Fibroblast of mammary gland (primary cell): ENCODE measurements at regions not wholly inside any gene's neighbourhood (a gene's known extent, or its start where the extent isn't known, plus 50 kb on each side); places are given as distances from the start of the nearest gene placed in this dataset.

Experiments used
- DNase-seq: peaks from one replicate; pipeline ENCODE4 v3.0.0-alpha.2; 2010; ENCODE audit warnings: low read depth
- H3K4me3 ChIP-seq: 2 replicates; pipeline ENCODE4 v1.5.1; 2011; ENCODE audit warnings: low read depth, mild to moderate bottlenecking, low read length, moderate library complexity; ENCODE audit not compliant: control insufficient read depth
- CTCF ChIP-seq: conservative IDR thresholded peaks from 2 replicates; pipeline ENCODE4 v1.5.1; 2011; ENCODE audit warnings: low read depth, low read length, inconsistent platforms; ENCODE audit not compliant: control insufficient read depth, insufficient read depth

- TF ChIP-seq CTCF = no peak
- DNase-seq = no peak
These were observed 275.9 kb downstream of the CDH20 start for GRCh38 chr18:61609131-61609530.

GRCh38 chr18:61608316-61608715, 275.1 kb downstream of the CDH20 start:
- H3K4me3 ChIP-seq = no peak overlapping the region
- no peak for DNase-seq
- TF ChIP-seq CTCF = no peak

More at GRCh38 chr18:61609131-61609530, 275.9 kb downstream of the CDH20 start:
- no peak overlapping the region for H3K4me3 ChIP-seq

- no peak for TF ChIP-seq CTCF
- H3K4me3 ChIP-seq = no peak overlapping the region
- no peak for DNase-seq
These were observed 274.6 kb downstream of the CDH20 start for GRCh38 chr18:61607867-61608266.

- H3K4me3 ChIP-seq = peak overlapping the region; percentile 48
- TF ChIP-seq CTCF = no peak
- peak; percentile 89 for DNase-seq
These were observed 273.5 kb downstream of the CDH20 start for GRCh38 chr18:61606759-61607158.

GRCh38 chr18:61606068-61606660, 272.9 kb downstream of the CDH20 start:
- peak; percentile 26 for DNase-seq
- no peak for TF ChIP-seq CTCF
- peak overlapping the region; percentile 48 for H3K4me3 ChIP-seq

GRCh38 chr18:61605376-61606067, 272.3 kb downstream of the CDH20 start:
- H3K4me3 ChIP-seq = peak overlapping the region; percentile 48
- no peak for TF ChIP-seq CTCF
- no peak for DNase-seq
